HG03575 (cell line): ENCODE measurements at regions not wholly inside any gene's neighbourhood (a gene's known extent, or its start where the extent isn't known, plus 50 kb on each side); places are given as distances from the start of the nearest gene placed in this dataset.
"Not testable (repeated sequence)": the region's sequence is repeated elsewhere in the genome, so short reads cannot be mapped to it uniquely, and the experiment has no call there.

ENCODE experiments used
- ATAC-seq: cut with Tn5 transposase; IDR thresholded peaks from one replicate; pipeline ENCODE4 v1.9.1; 2021; ENCODE audit not compliant: unreplicated experiment, insufficient number of reproducible peaks, low FRiP score; ENCODE audit errors: extremely low read depth

- ATAC-seq, result no peak
These were observed 273.6 kb downstream of the PAX3 start for GRCh38 chr2:222024932-222025880.

GRCh38 chr2:222017252-222017850 is 281.4 kb downstream of the PAX3 start:
- no peak for ATAC-seq

GRCh38 chr2:222013889-222014288 is 284.9 kb downstream of the PAX3 start:
- ATAC-seq, result no peak

GRCh38 chr2:222000326-222000725 is 298.5 kb downstream of the PAX3 start:
- ATAC-seq, result no peak

- ATAC-seq, result no peak
These were observed 299.1 kb downstream of the PAX3 start for GRCh38 chr2:221999717-222000116.

- no peak for ATAC-seq
These were observed 299.6 kb downstream of the PAX3 start for GRCh38 chr2:221999166-221999565.

GRCh38 chr2:221997683-221998082 is 301.1 kb downstream of the PAX3 start:
- no peak for ATAC-seq

- ATAC-seq, result no peak
These were observed 301.7 kb downstream of the PAX3 start for GRCh38 chr2:221997100-221997499.

GRCh38 chr2:221994926-221995325 is 303.9 kb downstream of the PAX3 start:
- ATAC-seq, result no peak

GRCh38 chr2:221984376-221984775 is 314.4 kb downstream of the PAX3 start:
- ATAC-seq, result not testable (repeated sequence)

GRCh38 chr2:221981912-221982470 is 316.8 kb downstream of the PAX3 start:
- ATAC-seq, result no peak

GRCh38 chr2:221975151-221975550 is 323.6 kb downstream of the PAX3 start:
- no peak for ATAC-seq

GRCh38 chr2:221973902-221974301 is 324.9 kb downstream of the PAX3 start:
- ATAC-seq, result no peak

GRCh38 chr2:221973502-221973901 is 325.3 kb downstream of the PAX3 start:
- ATAC-seq, result no peak

GRCh38 chr2:221972813-221973478 is 325.9 kb downstream of the PAX3 start:
- no peak for ATAC-seq

- ATAC-seq, result no peak
These were observed 328.4 kb downstream of the PAX3 start for GRCh38 chr2:221970389-221970788.

GRCh38 chr2:221969830-221970144 is 329.0 kb downstream of the PAX3 start:
- ATAC-seq, result no peak

- ATAC-seq, result no peak
These were observed 329.5 kb downstream of the PAX3 start for GRCh38 chr2:221969087-221969829.

- no peak for ATAC-seq
These were observed 336.6 kb downstream of the PAX3 start for GRCh38 chr2:221962186-221962585.
